HUES48 (cell line): ENCODE measurements at regions not wholly inside any gene's neighbourhood (a gene's known extent, or its start where the extent isn't known, plus 50 kb on each side); places are given as distances from the start of the nearest gene placed in this dataset.

Source experiments
- H3K27ac ChIP-seq: one replicate; pipeline ENCODE4 v1.7.0; 2013; ENCODE audit warnings: low read depth, low read length, inconsistent platforms
- H3K27me3 ChIP-seq: 2 replicates; pipeline ENCODE4 v1.6.1; 2013; ENCODE audit warnings: mild to moderate bottlenecking, low read length; ENCODE audit not compliant: control insufficient read depth, insufficient read depth
- H3K36me3 ChIP-seq: 2 replicates; pipeline ENCODE4 v1.6.1; 2013; ENCODE audit warnings: low read length; ENCODE audit not compliant: control insufficient read depth, insufficient read depth
- H3K4me1 ChIP-seq: 2 replicates; pipeline ENCODE4 v1.6.1; 2013; ENCODE audit warnings: mild to moderate bottlenecking, low read length; ENCODE audit not compliant: control insufficient read depth, insufficient read depth
- H3K4me3 ChIP-seq: 2 replicates; pipeline ENCODE4 v1.5.1; 2013; ENCODE audit warnings: mild to moderate bottlenecking, low read depth, low read length
- H3K9ac ChIP-seq: 2 replicates; pipeline ENCODE4 v1.6.1; 2013; ENCODE audit warnings: mild to moderate bottlenecking, low read depth, low read length, moderate library complexity
- H3K9me3 ChIP-seq: 2 replicates; pipeline ENCODE4 v1.6.1; 2013; ENCODE audit warnings: low read length; ENCODE audit not compliant: control insufficient read depth, insufficient read depth

DNA sequence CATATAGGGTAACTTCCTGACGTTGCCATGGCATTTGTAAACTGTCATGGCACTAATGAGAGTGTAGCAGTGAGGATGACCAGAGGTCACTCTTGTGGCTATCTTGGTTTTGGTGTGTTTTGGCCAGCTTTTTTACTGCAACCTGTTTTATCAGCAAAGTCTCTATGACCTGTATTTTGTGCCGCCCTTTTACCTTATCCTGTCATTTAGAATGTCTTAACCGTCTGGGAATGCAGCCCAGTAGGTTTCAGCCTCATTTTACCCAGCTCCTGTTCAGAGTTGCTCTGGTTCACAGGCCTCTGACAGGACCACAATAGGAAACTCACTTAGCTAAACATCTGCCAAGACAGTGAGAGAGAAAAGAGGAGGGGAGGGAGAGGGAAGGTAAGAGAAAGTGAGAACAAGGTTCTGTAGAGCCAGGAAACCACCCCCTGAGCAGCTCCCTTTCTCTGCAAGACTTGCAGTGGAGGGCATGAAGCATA lies 64.8 kb upstream of the PLEKHG3 start:
- H3K27me3 ChIP-seq: no peaks in the 10 kb centered on the region
- peaks cover 7% of the 10 kb centered on the region for H3K4me1 ChIP-seq
- H3K27ac ChIP-seq: peak overlapping the region; percentile 44
- no peak overlapping the region for H3K4me3 ChIP-seq
- H3K36me3 ChIP-seq: no peaks in the 10 kb centered on the region
- peaks cover 5% of the 10 kb centered on the region; the same call in 1 of the 2 replicates for H3K9me3 ChIP-seq
- H3K9ac ChIP-seq: no peak overlapping the region

DNA sequence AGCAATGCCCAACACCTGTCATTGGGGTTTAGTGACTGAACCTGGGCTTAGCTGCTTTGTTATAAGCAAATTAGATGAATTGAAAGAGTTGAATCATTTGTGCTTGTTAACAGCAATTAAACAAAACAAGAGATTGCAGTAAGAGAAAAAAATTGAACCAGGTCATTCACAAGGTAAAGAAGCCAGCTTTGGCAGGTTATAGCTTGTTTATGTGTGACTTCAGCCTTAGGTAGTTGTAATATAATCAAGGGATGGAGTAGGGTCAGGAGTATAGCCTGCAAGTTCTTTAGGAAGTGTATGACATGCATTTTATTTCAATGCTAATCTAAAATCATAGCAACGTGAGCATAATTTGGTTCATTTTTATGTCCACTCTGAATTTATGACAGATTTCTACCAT lies 63.4 kb upstream of the PLEKHG3 start:
- Histone ChIP-seq H3K4me3 (no peak overlapping the region), H3K9ac (no peak overlapping the region), H3K27ac (no peak overlapping the region), H3K36me3 (no peaks in the 10 kb centered on the region), H3K4me1 (peaks cover 14% of the 10 kb centered on the region), H3K9me3 (peaks cover 5% of the 10 kb centered on the region; the same call in 1 of the 2 replicates), H3K27me3 (no peaks in the 10 kb centered on the region)

GRCh38 chr14:64641760-64642159 lies 62.5 kb upstream of the PLEKHG3 start:
- Histone ChIP-seq H3K36me3 (no peaks in the 10 kb centered on the region), H3K27me3 (no peaks in the 10 kb centered on the region), H3K4me3 (no peak overlapping the region), H3K27ac (no peak overlapping the region), H3K9me3 (peaks cover 5% of the 10 kb centered on the region; the same call in 1 of the 2 replicates), H3K4me1 (peaks cover 19% of the 10 kb centered on the region), H3K9ac (no peak overlapping the region)

GRCh38 chr14:64643709-64644108 lies 60.5 kb upstream of the PLEKHG3 start:
- peaks cover 19% of the 10 kb centered on the region for H3K4me1 ChIP-seq

GRCh38 chr14:64644629-64645028 lies 59.6 kb upstream of the PLEKHG3 start:
- Histone ChIP-seq H3K4me1 (peaks cover 20% of the 10 kb centered on the region), H3K9ac (peak overlapping the region; percentile 59; the same call in 1 of the 2 replicates), H3K36me3 (no peaks in the 10 kb centered on the region), H3K27ac (peak overlapping the region; percentile 98), H3K4me3 (no peak overlapping the region), H3K9me3 (peaks cover 5% of the 10 kb centered on the region; the same call in 1 of the 2 replicates), H3K27me3 (no peaks in the 10 kb centered on the region)

More at GRCh38 chr14:64643709-64644108, 60.5 kb upstream of the PLEKHG3 start:
- H3K9me3 ChIP-seq: peaks cover 5% of the 10 kb centered on the region; the same call in 1 of the 2 replicates
- no peaks in the 10 kb centered on the region for H3K36me3 ChIP-seq
- H3K27ac ChIP-seq: no peak overlapping the region
- no peak overlapping the region for H3K9ac ChIP-seq
- H3K27me3 ChIP-seq: no peaks in the 10 kb centered on the region
- H3K4me3 ChIP-seq: no peak overlapping the region

- peak overlapping the region; percentile 36; the same call in 1 of the 2 replicates for H3K4me3 ChIP-seq
- H3K9ac ChIP-seq: peak overlapping the region; percentile 59
Measured at GRCh38 chr14:64645220-64645892, 58.9 kb upstream of the PLEKHG3 start.

DNA sequence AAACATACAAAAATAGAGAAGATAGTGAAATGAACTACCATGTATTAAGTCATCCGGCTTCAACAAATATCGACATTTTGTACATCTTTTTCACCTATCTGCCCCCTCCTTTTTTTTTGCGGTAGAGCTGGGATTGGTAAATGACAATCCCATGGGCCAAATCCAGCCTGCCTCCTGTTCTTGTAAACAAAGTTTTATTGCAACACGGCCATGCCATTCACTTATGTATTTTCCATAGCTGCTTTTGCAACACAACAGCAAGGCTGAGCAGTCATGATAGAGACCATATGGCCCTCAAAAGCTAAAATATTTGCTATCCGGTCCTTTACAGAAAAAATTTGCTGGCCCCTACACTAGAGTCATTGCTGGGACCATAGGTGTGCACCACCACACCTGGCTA lies 58.1 kb upstream of the PLEKHG3 start:
- Histone ChIP-seq H3K4me3 (peak overlapping the region; percentile 15; the same call in 1 of the 2 replicates), H3K4me1 (peaks cover 22% of the 10 kb centered on the region), H3K27me3 (no peaks in the 10 kb centered on the region), H3K36me3 (no peaks in the 10 kb centered on the region), H3K9ac (peak overlapping the region; percentile 59), H3K9me3 (peaks cover 5% of the 10 kb centered on the region; the same call in 1 of the 2 replicates), H3K27ac (peak overlapping the region; percentile 98)

More at GRCh38 chr14:64645220-64645892, 58.9 kb upstream of the PLEKHG3 start:
- Histone ChIP-seq H3K9me3 (peaks cover 5% of the 10 kb centered on the region; the same call in 1 of the 2 replicates), H3K36me3 (no peaks in the 10 kb centered on the region), H3K4me1 (peaks cover 22% of the 10 kb centered on the region), H3K27ac (peak overlapping the region; percentile 98), H3K27me3 (no peaks in the 10 kb centered on the region)

- Histone ChIP-seq H3K27ac (peak overlapping the region; percentile 47), H3K9ac (no peak overlapping the region), H3K27me3 (no peaks in the 10 kb centered on the region), H3K36me3 (no peaks in the 10 kb centered on the region), H3K4me1 (peaks cover 22% of the 10 kb centered on the region), H3K4me3 (no peak overlapping the region), H3K9me3 (no peaks in the 10 kb centered on the region)
Measured at GRCh38 chr14:64649383-64649998, 54.7 kb upstream of the PLEKHG3 start.

DNA sequence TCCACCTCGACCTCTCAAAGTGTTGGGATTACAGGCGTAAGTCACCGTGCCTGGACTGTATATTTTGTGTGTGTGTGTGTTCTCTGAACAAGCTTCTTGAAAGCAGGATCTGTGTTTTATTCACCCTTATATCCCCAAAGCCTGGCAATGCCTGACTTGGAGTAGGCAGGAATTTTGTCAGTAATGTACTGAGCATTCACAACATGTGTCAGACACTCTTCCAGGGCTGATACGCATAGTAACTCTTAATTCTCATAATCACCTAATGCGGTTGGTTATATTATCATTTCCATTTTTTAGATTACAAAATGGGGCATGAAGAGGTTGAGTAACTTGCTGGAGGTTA lies 50.4 kb upstream of the PLEKHG3 start:
- Histone ChIP-seq H3K27me3 (no peaks in the 10 kb centered on the region), H3K27ac (no peak overlapping the region), H3K9me3 (no peaks in the 10 kb centered on the region), H3K9ac (no peak overlapping the region), H3K4me3 (no peak overlapping the region), H3K36me3 (no peaks in the 10 kb centered on the region), H3K4me1 (peaks cover 5% of the 10 kb centered on the region; the same call in 1 of the 2 replicates)

DNA sequence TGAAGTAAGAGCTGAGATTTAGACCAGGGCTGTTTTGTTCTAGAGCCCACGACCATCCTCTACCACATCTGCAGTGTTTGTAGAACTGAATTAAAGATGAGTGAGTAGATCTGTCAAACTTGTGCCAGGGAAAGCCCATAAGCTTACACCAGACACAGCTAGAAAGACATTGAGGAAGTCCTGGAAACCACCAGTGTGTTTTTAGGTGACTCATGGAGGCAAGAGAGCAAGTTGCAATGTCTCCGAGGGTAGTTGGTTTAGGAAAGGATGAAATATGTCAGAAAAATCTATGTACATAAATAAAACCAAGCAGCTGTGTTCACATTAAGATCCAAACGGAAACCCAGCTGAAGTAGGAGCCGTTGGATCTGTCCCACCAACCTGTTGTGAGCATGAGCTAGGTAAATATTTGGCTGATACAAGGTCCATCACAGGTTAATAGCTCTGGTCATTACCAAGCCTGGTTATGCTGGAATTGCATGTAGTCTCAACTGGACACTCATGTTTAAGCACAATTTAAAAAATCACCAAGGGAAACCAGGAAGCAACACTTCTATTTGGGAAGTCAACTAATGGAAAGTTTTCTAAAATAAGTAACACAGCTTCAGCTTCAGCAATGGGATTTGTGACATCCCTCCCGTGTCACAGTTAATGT lies 49.9 kb upstream of the PLEKHG3 start:
- Histone ChIP-seq H3K4me1 (peaks cover 4% of the 10 kb centered on the region; the same call in 1 of the 2 replicates), H3K9ac (no peak overlapping the region), H3K27me3 (no peaks in the 10 kb centered on the region), H3K9me3 (no peaks in the 10 kb centered on the region), H3K36me3 (no peaks in the 10 kb centered on the region), H3K4me3 (no peak overlapping the region), H3K27ac (no peak overlapping the region)
